NCI-H345 treated with DMSO at 0.1 percent for 48 hours (cell line): ENCODE measurements at regions not wholly inside any gene's neighbourhood (a gene's known extent, or its start where the extent isn't known, plus 50 kb on each side); places are given as distances from the start of the nearest gene placed in this dataset.

Experiments used
- DNase-seq: peaks from one replicate; lab custom pipeline; 2025; ENCODE audit not compliant: unreplicated experiment; lab: John Stamatoyannopoulos, UW

DNA sequence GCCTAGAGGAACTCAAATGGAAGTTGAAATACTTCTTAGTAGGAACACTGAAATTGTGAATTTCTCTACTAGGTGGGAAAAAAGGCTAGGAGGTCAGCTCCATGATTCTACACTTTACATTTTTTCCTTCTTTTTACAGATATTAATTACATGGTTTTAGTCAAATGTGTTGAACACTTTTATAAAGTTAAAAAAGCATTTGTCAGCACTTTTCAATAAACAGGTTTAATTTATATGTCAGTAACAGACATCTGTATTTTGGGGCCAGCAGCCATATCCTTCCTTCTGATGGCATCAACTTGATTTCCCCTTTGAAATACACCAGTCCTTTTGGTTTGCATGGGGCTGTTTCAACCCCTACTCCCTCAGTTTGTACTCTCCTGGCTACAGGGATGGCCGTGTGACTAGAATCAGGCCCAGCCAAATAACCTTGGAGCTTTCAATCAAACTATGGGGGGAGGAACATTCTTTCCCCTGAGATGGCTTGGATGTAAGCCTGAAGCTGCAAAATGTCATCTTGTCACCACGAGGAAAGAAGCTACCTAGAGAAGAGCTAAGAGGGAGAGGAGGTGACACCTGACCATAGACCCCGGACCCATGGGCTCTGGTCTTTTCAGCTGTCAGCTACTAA lies 171.0 kb upstream of the NEBL start:
- no peak for DNase-seq

DNA sequence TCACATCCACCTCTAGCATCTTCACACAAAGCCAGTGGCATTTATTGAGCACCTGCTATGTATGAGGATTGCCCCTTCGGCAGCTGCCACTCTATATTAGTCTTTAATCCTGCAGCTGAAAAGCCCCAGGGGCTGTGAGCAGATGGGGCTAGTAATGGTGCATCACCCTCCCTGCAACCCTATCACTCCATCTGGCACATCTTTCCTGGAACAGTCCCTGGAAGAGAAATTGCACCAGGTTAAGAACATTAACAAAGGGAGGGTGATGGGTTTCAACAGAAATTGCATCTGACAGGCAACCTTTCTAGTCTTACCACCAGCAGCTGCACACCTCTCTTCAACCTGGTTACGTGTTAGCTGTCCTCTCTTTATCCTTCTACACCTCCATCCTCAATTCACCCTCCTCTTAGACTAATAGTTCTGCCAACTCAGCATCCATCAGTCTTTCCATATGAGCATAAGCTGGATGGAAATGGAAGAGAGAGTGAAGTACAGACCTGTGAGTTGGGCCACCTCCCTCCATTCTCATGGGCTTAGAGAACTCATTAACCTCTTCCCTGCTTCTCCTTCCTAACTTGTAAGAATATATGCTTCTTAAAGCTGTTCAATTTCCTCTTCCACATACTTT lies 168.6 kb upstream of the NEBL start:
- DNase-seq = no peak

DNA sequence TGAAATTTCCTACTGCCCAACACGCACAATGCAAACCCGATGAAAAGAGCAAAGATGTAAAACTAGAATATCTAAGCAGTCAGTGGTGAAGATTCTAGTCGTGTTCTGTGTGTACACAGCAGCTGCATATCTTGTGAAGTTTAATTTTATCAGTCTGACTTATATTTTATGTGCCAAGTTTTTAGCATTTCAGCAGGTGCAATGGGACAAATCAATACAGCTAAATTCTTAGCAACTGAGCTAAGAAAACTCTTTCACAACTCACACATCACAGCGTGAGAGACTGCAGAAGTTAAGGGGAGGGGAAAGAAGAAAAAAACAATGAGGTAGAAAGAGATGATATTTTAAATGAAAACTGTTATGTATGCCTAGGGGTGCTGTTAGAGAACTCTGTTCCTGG lies 164.9 kb upstream of the NEBL start:
- no peak for DNase-seq

DNA sequence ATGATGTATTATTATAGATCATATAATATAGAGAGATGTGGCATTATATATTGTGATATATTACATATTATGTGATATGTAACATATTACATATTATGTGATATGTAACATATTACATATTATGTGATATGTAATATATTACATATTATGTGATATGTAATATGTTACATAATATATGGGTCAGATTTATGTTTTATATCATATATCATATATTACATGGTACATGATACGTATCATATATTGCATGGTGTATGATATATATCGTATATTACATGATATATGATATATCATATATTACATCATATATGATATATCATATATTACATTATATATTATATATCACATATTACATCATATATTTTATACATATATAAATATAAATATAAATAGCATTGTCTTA lies 164.1 kb upstream of the NEBL start:
- DNase-seq = no peak

DNA sequence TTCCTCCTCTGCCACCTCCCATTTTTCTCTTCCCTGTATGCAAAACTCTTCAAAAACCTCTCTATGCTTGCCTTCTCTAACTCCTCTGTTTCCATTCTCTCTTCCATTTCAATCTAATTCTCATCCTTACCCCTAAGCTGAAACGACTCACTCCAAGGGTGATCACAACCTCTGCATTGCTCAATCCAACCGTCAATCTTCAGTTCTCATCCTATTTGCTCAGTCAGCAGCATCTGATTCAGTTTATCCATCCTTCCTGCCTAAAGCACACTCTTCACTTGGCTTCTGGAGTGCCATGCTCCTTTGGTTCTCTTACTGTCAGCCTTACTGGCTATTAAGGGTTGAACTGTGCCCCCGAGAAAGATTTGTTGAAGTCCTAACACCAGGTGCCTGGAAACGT lies 163.5 kb upstream of the NEBL start:
- no peak for DNase-seq

DNA sequence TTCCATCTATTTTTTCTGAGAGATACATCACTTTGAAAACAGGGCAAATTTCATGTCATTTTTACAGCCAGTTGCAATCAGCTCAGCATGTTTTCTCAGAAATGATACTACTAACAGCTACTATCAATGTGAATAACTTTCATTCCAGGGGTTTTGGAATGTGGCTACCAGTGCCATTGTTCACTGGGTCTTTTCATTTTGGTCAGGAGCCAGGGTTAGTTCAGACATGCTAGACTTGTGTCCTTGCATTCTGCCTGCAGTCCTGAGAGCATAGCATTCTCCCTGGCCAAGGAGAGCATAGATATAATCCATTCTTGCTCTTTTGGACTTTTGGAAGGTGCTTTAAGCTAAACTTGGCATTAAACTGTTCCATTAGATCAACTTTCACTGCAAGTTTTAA lies 160.9 kb upstream of the NEBL start:
- no peak for DNase-seq

DNA sequence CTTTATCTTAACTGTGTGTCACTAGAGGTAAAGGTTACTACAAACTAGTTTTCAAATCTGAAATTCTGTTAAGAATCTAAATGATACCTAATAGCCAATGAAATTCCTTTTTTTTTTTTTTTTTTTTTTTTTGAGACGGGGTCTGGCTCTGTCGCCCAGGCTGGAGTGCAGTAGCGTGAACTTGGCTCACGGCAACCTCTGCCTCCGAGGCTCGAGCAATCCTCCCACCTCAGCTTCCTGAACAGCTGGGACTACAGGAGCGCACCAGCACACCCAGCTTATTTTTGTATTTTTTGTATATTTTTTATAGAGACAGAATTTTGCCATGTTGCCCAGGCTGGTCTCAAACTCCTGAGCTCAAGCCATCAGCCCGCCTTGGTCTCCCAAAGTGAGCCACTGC lies 160.3 kb upstream of the NEBL start:
- no peak for DNase-seq

DNA sequence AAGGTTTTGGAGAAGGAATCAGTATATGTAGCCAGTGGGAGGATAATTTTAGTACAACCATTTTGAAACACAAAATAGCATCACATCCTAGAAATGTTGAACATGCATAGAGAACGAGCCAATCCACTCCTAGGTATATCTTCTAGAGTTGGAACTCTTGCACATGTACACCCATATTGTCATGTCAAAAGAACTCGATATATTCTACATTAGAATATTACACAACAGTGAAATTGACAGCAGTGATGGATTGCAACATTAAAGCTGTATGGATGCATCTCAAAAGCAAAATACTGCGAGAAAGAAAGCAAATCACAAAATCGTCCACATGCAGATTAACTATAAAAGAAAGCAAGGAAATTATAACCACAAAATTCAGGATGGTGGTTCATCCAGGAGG lies 159.3 kb upstream of the NEBL start:
- DNase-seq = no peak

DNA sequence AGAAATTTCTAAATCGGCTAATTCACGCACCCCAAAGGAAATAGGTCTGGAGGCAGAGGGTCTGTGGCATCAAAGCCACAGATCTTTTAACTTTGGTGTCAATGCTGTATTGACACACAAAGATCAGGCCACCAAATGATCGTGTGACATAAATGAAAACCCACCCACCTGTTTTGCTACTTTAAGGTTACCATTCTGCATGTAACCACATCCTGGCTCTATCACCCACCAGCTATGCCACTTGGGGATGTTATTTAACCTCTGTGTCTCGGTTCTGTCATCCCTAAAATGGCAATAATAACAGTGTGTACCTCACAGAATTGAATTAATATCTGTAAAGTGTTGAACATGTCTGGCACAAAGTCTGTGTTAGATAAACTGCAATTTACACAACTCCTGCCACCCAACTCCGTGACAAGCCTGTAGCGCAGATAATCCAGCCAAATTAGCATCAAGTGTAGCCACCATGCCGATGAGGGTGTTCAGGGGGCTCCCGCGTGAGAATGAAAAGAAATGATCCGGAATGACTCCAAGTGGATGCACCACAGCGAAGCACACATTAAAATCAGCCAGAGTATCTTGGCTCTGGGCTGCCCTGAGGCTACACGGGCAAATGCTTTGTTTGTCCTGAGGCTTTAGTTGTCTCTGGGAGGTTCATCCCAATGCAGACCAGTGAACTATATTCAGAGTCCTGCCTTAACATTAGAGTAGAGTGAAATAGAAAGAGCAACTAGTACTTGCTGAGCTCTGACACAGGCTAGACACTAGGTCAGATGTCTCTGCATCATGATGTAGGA lies 158.4 kb upstream of the NEBL start:
- DNase-seq = no peak

DNA sequence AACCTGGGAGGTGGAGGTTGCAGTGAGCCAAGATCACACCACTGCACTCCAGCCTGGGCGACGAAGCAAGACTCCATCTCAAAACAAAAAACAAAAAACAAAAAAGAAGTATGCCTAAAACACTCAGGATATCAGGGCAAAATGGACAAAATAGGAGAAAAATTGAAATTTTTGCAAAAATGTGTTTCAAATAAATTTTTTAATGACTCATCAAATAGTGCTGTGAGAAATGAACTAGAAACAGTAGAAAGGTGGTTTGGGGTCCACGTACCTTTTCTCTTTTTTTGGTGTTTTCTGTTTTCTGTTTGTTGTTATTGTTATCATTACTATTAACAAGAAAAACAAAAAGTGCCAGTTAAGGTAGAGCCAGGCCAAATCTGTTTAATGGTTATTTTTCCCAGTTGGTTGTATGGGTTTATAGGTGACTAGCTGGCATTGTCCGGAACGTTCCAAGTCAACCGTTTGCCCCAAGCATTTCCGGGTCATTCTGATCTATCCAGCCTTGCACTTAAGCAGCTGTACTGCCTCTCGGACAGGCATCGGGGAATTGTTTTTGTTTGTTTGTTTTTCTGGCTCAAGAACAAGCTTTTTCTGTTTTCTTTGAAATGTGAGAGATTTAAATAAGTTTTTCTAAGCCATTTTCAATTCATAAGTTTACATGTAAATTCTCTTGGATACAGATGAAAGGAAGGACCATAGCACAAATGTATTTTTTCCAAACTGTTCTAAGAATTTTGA lies 157.0 kb upstream of the NEBL start:
- DNase-seq = no peak

DNA sequence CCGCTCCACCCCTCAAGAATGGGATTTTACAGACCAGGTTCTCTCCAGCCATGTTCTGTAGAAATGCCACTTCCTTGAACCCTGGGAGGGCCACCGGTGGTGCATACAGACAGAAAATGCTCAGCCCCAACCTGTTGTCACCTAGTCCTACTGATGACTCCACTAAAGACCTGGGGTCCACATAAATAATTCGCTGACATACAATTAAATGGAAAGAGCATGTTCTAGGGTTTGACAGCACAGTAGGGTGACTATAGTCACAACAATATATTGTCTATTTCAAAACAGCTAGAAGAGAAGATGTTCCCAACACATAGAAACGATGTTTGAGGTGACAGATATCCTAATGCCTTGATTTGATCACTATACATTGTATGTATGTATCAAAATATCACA lies 155.6 kb upstream of the NEBL start:
- no peak for DNase-seq

DNA sequence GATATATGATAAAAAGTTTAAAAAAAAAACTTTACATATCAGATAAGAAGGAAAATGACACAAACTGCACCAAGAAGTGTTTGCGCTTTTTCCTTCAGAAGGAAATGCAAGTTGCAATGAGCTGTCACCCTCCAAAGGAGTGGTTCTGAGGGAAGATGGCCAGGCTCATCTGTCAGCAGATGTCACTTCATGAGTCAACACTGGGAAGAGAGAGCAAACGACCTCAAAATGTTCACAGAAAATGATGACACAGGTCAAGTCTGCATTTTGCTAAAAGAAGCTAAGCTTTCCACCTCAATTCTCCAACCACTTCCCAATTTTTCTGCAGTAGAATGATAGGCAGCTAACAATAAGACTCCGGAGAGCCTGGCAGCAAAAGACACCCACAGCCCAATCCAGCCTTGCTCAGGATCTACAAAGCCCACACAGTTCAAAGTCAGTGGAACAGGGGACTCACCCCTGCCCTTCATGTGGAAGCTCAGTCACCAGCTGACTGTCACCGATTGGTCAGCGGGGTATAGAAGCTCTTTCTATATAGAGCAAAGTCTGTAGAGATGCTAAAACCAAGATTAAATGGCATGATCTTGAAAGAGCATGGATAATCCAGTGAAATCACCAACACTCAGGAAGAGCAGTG lies 155.1 kb upstream of the NEBL start:
- no peak for DNase-seq

DNA sequence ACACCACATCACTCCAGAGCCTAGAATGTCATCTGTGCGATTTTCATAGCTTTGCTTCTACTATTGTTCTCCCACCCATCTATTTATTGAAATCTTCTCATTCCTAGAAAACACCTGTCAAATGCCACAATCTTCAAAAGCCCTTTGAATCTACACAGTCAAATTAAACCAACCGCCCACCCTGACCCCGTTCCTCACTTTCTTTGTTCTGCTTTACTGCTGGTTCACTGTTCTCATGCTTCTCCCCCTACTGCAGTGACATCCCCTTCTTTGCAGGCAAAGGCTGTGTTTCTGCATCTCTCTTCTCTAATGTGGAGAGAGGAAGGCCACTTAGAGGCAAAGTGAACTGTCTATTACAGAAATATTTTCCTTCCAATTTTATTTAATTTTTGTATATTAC lies 152.4 kb upstream of the NEBL start:
- no peak for DNase-seq

DNA sequence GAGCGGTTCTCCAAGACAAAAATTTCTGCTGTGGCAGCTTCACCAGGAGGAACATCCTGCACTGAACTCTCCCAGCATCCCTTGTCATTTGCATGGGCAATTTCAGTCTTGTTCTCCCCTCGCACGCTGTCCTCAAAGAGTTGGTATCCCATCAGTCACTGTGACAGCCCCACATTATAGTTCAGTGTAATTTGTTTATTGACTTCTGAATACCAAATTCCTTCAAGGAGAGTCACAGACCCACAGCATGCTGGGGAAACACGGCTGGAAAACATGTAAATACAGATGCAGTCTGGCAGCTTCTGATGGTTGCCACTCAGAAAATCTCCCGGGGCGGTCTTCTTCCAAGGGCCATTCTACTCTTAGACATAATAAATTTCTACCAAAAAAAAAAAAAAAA lies 151.0 kb upstream of the NEBL start:
- no peak for DNase-seq

DNA sequence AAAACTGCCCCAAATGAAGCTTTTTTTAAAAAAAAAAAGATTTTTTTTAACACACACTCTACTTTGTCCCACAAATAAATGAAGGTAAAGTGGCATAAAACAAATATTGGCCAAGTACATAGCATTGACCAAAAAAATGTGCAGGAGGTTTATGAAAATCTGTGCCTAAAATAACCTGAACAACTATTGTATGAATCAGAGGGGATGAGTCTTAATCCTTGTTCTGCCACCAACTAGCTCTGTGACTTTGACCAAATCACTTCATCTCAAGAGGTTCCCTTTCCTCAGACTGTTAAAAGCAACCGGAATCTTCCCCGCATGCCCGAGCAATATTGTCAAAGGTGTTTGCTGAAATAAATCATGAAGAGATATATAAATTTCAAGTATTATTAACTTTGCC lies 150.4 kb upstream of the NEBL start:
- no peak for DNase-seq

DNA sequence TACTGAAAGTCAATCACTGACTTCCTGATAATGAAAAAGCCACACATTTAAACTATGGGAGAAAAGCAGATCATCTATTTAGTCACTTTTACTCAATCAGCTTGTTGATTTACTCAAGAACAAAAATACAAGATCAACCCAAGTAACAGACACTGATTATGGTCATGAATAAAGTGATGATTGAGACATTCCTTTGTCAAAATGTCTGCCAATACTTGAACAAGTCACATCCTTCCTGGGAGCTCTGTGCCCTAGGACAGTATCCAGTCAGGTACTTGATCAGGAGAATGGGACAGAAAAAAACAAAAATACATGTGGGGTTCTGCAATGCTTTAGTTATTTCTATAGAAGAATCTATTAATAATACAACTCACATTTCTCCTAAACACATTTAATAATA lies 150.0 kb upstream of the NEBL start:
- DNase-seq = no peak

DNA sequence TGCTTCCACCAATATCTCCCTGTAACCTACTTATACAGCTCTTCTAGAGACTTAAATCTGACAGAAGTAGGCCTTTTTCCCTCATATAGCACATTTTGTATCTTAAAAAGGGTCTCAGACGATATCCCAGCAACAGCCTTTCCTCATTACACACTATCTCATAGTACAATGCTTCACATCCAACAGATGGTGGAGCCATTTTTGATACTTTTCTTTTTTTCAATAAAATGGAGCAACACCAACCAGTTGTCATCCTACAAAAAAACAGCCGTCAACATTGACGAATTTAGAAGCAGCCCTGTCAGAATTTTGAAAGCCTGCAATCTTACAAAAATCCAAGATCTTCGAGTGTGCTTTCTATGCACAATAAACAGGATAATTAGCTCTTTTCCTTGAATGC lies 145.9 kb upstream of the NEBL start:
- DNase-seq = no peak

DNA sequence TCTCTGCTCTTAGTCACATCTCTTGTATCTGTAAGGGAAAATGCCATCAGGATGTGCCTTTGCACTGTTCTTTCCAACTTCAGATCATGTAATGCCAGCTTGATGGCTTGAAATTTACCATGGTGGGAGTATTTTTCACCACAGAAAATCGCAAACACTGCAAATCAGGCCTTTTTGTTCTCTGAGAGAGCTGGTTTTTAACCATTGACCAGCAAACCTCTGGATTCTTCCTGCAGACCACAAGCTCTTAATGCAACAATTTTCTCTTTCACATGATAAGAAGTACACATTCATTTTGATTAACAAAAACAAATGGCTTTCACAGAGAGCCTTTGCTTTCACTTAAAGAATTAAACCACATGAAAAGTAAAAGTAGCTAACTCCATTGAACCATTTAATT lies 145.4 kb upstream of the NEBL start:
- DNase-seq = no peak

DNA sequence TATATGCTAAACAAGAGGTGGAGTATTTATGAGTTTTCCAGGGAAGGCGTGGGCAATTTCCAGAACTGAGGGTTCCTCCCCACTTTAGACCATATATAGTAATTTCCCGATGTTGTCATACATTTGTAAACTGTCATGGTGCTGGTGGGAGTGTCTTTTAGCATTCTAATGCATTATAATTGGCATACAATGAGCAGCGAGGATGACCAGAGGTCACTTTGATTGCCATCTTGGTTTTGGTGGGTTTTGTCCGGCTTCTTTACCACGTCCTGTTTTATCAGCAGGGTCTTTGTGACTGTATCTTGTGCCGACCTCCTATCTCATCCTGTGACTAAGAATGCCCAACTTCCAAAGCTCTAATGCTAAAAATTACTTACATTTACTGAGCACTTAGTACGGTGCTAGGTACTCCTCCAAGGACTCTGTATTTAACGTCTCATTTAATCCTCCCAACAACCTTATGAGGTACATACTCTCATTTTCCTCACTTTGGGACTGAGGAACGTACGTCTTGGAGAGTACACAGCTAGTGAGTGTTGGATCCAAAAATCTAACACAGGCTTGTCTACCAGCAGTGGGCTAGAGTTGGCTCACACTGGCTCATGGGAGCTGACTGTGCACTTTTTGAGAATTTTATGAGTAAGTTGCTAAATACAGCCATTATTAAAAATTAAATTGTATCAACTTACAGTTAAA lies 144.8 kb upstream of the NEBL start:
- no peak for DNase-seq

DNA sequence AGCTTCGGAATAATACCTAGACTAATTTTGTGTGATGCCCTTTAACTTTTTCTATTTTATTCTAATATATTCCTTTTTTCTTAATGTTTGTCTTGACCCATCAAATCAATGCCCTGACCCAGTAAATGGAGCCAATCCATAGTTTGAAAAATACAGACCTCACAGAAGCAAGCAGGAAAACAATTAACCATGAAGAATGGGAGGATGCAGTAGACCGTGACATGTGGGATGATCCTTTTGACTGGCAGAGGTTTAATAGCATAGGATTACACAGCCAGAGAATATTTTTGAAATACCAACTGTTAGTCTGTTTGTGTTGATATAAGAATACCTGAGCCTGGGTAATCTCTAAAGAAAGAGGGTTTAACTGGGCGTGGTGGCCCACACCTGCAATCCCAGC lies 142.6 kb upstream of the NEBL start:
- no peak for DNase-seq

DNA sequence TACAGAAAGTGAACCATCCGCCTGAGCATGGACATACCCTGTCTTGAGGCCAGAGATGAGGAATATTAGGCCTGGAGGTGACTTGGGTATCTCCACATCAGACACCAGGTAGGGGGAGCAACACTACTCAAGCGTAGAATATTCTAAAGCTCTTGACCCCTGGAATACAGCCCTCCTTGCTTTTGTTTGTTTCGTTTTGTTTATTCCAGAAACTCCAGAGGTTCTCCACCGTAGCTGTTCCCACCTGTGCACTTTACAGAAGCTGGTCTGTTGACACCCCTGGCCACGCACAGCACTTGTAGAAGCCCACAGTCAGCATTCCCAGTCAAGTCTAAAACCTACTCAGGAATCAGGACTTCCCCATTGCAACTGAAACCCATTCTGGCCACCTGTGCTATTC lies 139.6 kb upstream of the NEBL start:
- no peak for DNase-seq
